Osteoblast (primary cell): ENCODE measurements at regions not wholly inside any gene's neighbourhood (a gene's known extent, or its start where the extent isn't known, plus 50 kb on each side); places are given as distances from the start of the nearest gene placed in this dataset.

Experiments used
- DNase-seq: peaks from one replicate; pipeline ENCODE4 v3.0.0; 2011; ENCODE audit warnings: low spot score, mixed read lengths; ENCODE audit not compliant: insufficient read length; ENCODE audit errors: missing footprints
- H2AFZ ChIP-seq: 2 replicates; pipeline ENCODE4 v1.6.0; 2011; ENCODE audit warnings: mild to moderate bottlenecking, low read length
- H3K27ac ChIP-seq: 2 replicates; pipeline ENCODE4 v1.5.1; 2011; ENCODE audit warnings: mild to moderate bottlenecking, low read depth, low read length, moderate library complexity
- H3K27me3 ChIP-seq: 2 replicates; pipeline ENCODE4 v1.6.0; 2012; ENCODE audit warnings: mild to moderate bottlenecking, control low read depth, inconsistent platforms, low read length, moderate library complexity; ENCODE audit not compliant: insufficient read depth
- H3K36me3 ChIP-seq: 2 replicates; pipeline ENCODE4 v1.5.1; 2011; ENCODE audit warnings: mild to moderate bottlenecking, low read length, control low read depth, moderate library complexity; ENCODE audit not compliant: insufficient read depth
- H3K4me1 ChIP-seq: 2 replicates; pipeline ENCODE4 v1.5.1; 2011; ENCODE audit warnings: mild to moderate bottlenecking, low read length, control low read depth, moderate library complexity; ENCODE audit not compliant: insufficient read depth
- H3K4me2 ChIP-seq: 2 replicates; pipeline ENCODE4 v1.6.0; 2011; ENCODE audit warnings: mild to moderate bottlenecking, low read length; ENCODE audit not compliant: insufficient read depth
- H3K4me3 ChIP-seq: fragments of 200-600 bp; sonication (generic); 3 replicates; pipeline ENCODE4 v1.5.1; 2012; ENCODE audit warnings: mild to moderate bottlenecking, low read length, inconsistent platforms; ENCODE audit not compliant: insufficient read depth
- H3K79me2 ChIP-seq: 2 replicates; pipeline ENCODE4 v1.6.0; 2012; ENCODE audit warnings: mild to moderate bottlenecking, low read length, control low read depth, inconsistent platforms; ENCODE audit not compliant: insufficient read depth
- H3K9me3 ChIP-seq: 2 replicates; pipeline ENCODE4 v1.5.1; 2011; ENCODE audit warnings: low read depth, low read length, control low read depth
- H4K20me1 ChIP-seq: 2 replicates; pipeline ENCODE4 v1.6.0; 2012; ENCODE audit warnings: mild to moderate bottlenecking, low read length, control low read depth; ENCODE audit not compliant: insufficient read depth
- CTCF ChIP-seq: IDR thresholded peaks from 2 replicates; pipeline ENCODE4 v1.5.1; 2011; ENCODE audit warnings: mild to moderate bottlenecking, low read depth, low read length, moderate library complexity; ENCODE audit errors: extremely low read depth

DNA sequence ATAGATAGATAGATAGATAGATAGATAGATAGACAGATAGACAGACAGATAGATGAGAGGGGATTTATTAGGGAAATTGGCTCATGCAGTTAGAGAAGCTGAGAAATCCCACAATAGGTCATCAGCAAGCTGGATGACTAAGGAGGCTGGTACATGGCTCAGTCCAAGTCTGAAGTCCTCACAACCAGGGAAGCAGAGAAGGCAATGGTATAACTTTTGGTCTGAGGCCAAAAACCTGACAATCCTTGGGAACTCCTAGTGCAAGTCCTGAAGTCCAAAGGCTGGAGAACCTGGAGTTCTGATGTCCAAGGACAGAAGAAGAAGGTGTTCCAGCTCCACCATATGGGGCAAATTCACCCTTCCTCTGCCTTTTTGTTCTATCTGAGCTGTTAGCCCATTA lies 517.6 kb upstream of the ATP2B1 start:
- H3K27me3 ChIP-seq, result no peaks in the 10 kb centered on the region
- no peaks in the 10 kb centered on the region for H3K36me3 ChIP-seq
- peaks cover 5% of the 10 kb centered on the region for H3K4me1 ChIP-seq
- no peaks in the 10 kb centered on the region for H4K20me1 ChIP-seq
- H3K9me3 ChIP-seq, result no peaks in the 10 kb centered on the region
- H3K4me3 ChIP-seq, result no peak overlapping the region
- DNase-seq, result no peak
- H3K27ac ChIP-seq, result no peak overlapping the region
- H2AFZ ChIP-seq, result no peak overlapping the region
- H3K79me2 ChIP-seq, result no peaks in the 10 kb centered on the region
- no peak for TF ChIP-seq CTCF
- H3K4me2 ChIP-seq, result no peak overlapping the region

DNA sequence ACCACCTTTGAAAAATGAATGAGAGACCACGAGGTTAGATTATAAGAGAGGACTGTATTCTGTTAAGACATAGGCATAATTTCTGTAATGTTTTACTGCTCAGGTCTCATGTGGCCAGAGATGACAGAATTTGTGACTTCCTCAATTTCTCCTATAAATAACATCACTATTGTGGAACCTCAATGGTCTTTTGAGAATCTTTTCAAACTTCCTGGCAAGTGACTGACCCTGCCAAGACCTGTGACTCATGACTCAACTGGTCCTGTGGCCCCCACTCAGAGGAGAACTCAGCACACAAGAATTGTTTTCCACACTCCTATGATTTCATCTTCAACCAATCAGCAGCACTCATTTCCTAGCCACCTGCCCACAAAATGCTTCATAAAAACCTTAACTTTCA lies 508.2 kb upstream of the ATP2B1 start:
- Histone ChIP-seq H4K20me1 (no peaks in the 10 kb centered on the region), H3K27ac (no peak overlapping the region), H3K27me3 (no peaks in the 10 kb centered on the region), H3K4me2 (peak overlapping the region; percentile 3), H3K4me1 (peaks cover 6% of the 10 kb centered on the region), H2AFZ (no peak overlapping the region), H3K79me2 (no peaks in the 10 kb centered on the region), H3K9me3 (no peaks in the 10 kb centered on the region), H3K4me3 (no peak overlapping the region), H3K36me3 (no peaks in the 10 kb centered on the region)
- TF ChIP-seq CTCF, result no peak
- DNase-seq, result no peak

GRCh38 chr12:90216020-90216552 lies 507.4 kb upstream of the ATP2B1 start:
- TF ChIP-seq CTCF, result no peak
- Histone ChIP-seq H3K27me3 (no peaks in the 10 kb centered on the region), H3K27ac (no peak overlapping the region), H3K79me2 (no peaks in the 10 kb centered on the region), H3K4me2 (peak overlapping the region; percentile 3), H3K4me1 (peaks cover 6% of the 10 kb centered on the region), H2AFZ (no peak overlapping the region), H3K36me3 (no peaks in the 10 kb centered on the region), H3K4me3 (no peak overlapping the region), H3K9me3 (no peaks in the 10 kb centered on the region), H4K20me1 (no peaks in the 10 kb centered on the region)
- DNase-seq, result no peak

GRCh38 chr12:90211017-90211416 lies 502.4 kb upstream of the ATP2B1 start:
- no peaks in the 10 kb centered on the region for H4K20me1 ChIP-seq
- no peaks in the 10 kb centered on the region for H3K4me1 ChIP-seq
- DNase-seq, result peak; percentile 53
- H3K79me2 ChIP-seq, result no peaks in the 10 kb centered on the region
- no peak for TF ChIP-seq CTCF
- no peak overlapping the region for H3K4me2 ChIP-seq
- no peaks in the 10 kb centered on the region for H3K36me3 ChIP-seq
- peak overlapping the region; percentile 38 for H3K27ac ChIP-seq
- H3K9me3 ChIP-seq, result no peaks in the 10 kb centered on the region
- no peak overlapping the region for H2AFZ ChIP-seq
- no peaks in the 10 kb centered on the region for H3K27me3 ChIP-seq
- H3K4me3 ChIP-seq, result no peak overlapping the region
